ENCODE measurements at regions not wholly inside any gene's neighbourhood (a gene's known extent, or its start where the extent isn't known, plus 50 kb on each side); places are given as distances from the start of the nearest gene placed in this dataset.

- TF ChIP-seq CTCF (IDR thresholded peaks at IDR 0.05), result no peak
- TF ChIP-seq POLR2AphosphoS5 (IDR thresholded peaks at IDR 0.05), result no peak
- TF ChIP-seq EP300 (IDR thresholded peaks at IDR 0.05), result no peak
- TF ChIP-seq POLR2A (IDR thresholded peaks at IDR 0.05), result no peak
- Histone ChIP-seq H3K36me3 (no peaks in the 10 kb centered on the region), H3K9me3 (peaks cover 0 to 18% (median 3%) of the 10 kb centered on the region in 4 donors), H3K4me1 (no peaks in the 10 kb centered on the region), H3K27me3 (no peaks in the 10 kb centered on the region), H3K27ac (no peak overlapping the region), H3K4me3 (no peak overlapping the region)
- DNase-seq, result no peak
- intact Hi-C loops (cut with DNase I; ENCODE audit: low total_unique reads), result no loop called here
- WGBS, 5 donors, result 68 to 81% (median 73%) methylated on average over 3 of the region's 3 CpGs
Observed at GRCh38 chr13:55893540-55893939, 1247.2 kb upstream of the PRR20A start.

GRCh38 chr13:55937180-55937579 lies 1203.5 kb upstream of the PRR20A start:
- Histone ChIP-seq H3K4me1 (no peaks in the 10 kb centered on the region), H3K4me3 (no peak overlapping the region), H3K9me3 (peaks cover 0 to 8% (median 0%) of the 10 kb centered on the region in 4 donors), H3K36me3 (no peaks in the 10 kb centered on the region), H3K27ac (no peak overlapping the region), H3K27me3 (no peaks in the 10 kb centered on the region)
- no peak for DNase-seq
- intact Hi-C loops (cut with DNase I; ENCODE audit: low total_unique reads), result no loop called here
- TF ChIP-seq EP300 (IDR thresholded peaks at IDR 0.05), result no peak
- 66 to 76% (median 72%) methylated on average over 5 of the region's 5 CpGs for WGBS, 5 donors

- H3K4me3 ChIP-seq, result no peak overlapping the region
- 82 to 87% (median 85%) methylated on average over 4 to 5 of the region's 5 CpGs for WGBS, 5 donors
- no peak for TF ChIP-seq POLR2AphosphoS5 (IDR thresholded peaks at IDR 0.05)
- no peak for TF ChIP-seq EP300 (IDR thresholded peaks at IDR 0.05)
- TF ChIP-seq CTCF (IDR thresholded peaks at IDR 0.05), result no peak
- no peak for TF ChIP-seq POLR2A (IDR thresholded peaks at IDR 0.05)
- H3K27ac ChIP-seq, result no peak overlapping the region
- intact Hi-C loops (cut with DNase I; ENCODE audit: low total_unique reads), result no loop called here
- H3K27me3 ChIP-seq, result no peaks in the 10 kb centered on the region
- H3K4me1 ChIP-seq, result no peaks in the 10 kb centered on the region
- no peaks in the 10 kb centered on the region for H3K36me3 ChIP-seq
- H3K9me3 ChIP-seq, result peaks cover 0 to 11% (median 5%) of the 10 kb centered on the region in 4 donors
- DNase-seq, result no peak
Observed at GRCh38 chr13:55948175-55948574, 1192.5 kb upstream of the PRR20A start.

GRCh38 chr13:55963934-55964333 lies 1176.8 kb upstream of the PRR20A start:
- Histone ChIP-seq H3K36me3 (no peaks in the 10 kb centered on the region), H3K4me3 (no peak overlapping the region), H3K27ac (no peak overlapping the region), H3K4me1 (no peaks in the 10 kb centered on the region), H3K9me3 (peaks cover 0 to 29% (median 9%) of the 10 kb centered on the region in 4 donors), H3K27me3 (no peaks in the 10 kb centered on the region)
- intact Hi-C loops (cut with DNase I; ENCODE audit: low total_unique reads), result no loop called here
- TF ChIP-seq EP300 (IDR thresholded peaks at IDR 0.05) (no peak), POLR2A (IDR thresholded peaks at IDR 0.05) (no peak), POLR2AphosphoS5 (IDR thresholded peaks at IDR 0.05) (no peak), CTCF (IDR thresholded peaks at IDR 0.05) (no peak)
- 86 to 100% (median 93%) methylated on average over 1 of the region's 1 CpG for WGBS, 5 donors
- no peak for DNase-seq

GRCh38 chr13:55967055-55967454 lies 1173.7 kb upstream of the PRR20A start:
- 90 to 96% (median 93%) methylated on average over 3 of the region's 3 CpGs for WGBS, 5 donors
- Histone ChIP-seq H3K9me3 (peaks cover 0 to 24% (median 5%) of the 10 kb centered on the region in 4 donors), H3K4me1 (no peaks in the 10 kb centered on the region), H3K27me3 (no peaks in the 10 kb centered on the region), H3K4me3 (no peak overlapping the region), H3K36me3 (no peaks in the 10 kb centered on the region), H3K27ac (no peak overlapping the region)
- no peak for DNase-seq
- TF ChIP-seq EP300 (IDR thresholded peaks at IDR 0.05), result no peak
- no peak for TF ChIP-seq POLR2AphosphoS5 (IDR thresholded peaks at IDR 0.05)
- no peak for TF ChIP-seq CTCF (IDR thresholded peaks at IDR 0.05)
- no peak for TF ChIP-seq POLR2A (IDR thresholded peaks at IDR 0.05)
- intact Hi-C loops (cut with DNase I; ENCODE audit: low total_unique reads), result no loop called here

Data from stomach (tissue), 8 donors.